ENCODE measurements at regions not wholly inside any gene's neighbourhood (a gene's known extent, or its start where the extent isn't known, plus 50 kb on each side); places are given as distances from the start of the nearest gene placed in this dataset.

- no peak for DNase-seq
- intact Hi-C loops (cut with DNase I), result no loop called here
- 89 to 92% methylated on average over 1 of the region's 1 CpG for WGBS, 2 donors
- no peak for ATAC-seq
- no peak overlapping the region for H3K27ac ChIP-seq
- H3K4me3 ChIP-seq, result no peak overlapping the region
- no peaks in the 10 kb centered on the region for H3K9me3 ChIP-seq
- no peak for TF ChIP-seq POLR2A (IDR thresholded peaks at IDR 0.05)
- TF ChIP-seq CTCF (IDR thresholded peaks at IDR 0.05), result no peak
- no peaks in the 10 kb centered on the region for H3K27me3 ChIP-seq
- no peaks in the 10 kb centered on the region for H3K4me1 ChIP-seq
- no peaks in the 10 kb centered on the region for H3K36me3 ChIP-seq (replicated peaks in 1 of 2; ENCODE audit: insufficient read depth in 1 of 2, low read depth in 2 of 2)
Observed at GRCh38 chr13:73416093-73416492, 357.3 kb downstream of the KLF5 start.

GRCh38 chr13:73413656-73414055 is 354.9 kb downstream of the KLF5 start:
- no peaks in the 10 kb centered on the region for H3K4me1 ChIP-seq
- ATAC-seq (no peak), DNase-seq (no peak)
- H3K36me3 ChIP-seq (replicated peaks in 1 of 2; ENCODE audit: insufficient read depth in 1 of 2, low read depth in 2 of 2), result no peaks in the 10 kb centered on the region
- H3K4me3 ChIP-seq, result no peak overlapping the region
- TF ChIP-seq POLR2A (IDR thresholded peaks at IDR 0.05), result no peak
- no peak for TF ChIP-seq CTCF (IDR thresholded peaks at IDR 0.05)
- intact Hi-C loops (cut with DNase I), result no loop called here
- no peaks in the 10 kb centered on the region for H3K27me3 ChIP-seq
- 65 to 66% methylated on average over 6 of the region's 6 CpGs for WGBS, 2 donors
- no peaks in the 10 kb centered on the region for H3K9me3 ChIP-seq
- H3K27ac ChIP-seq, result no peak overlapping the region

DNA sequence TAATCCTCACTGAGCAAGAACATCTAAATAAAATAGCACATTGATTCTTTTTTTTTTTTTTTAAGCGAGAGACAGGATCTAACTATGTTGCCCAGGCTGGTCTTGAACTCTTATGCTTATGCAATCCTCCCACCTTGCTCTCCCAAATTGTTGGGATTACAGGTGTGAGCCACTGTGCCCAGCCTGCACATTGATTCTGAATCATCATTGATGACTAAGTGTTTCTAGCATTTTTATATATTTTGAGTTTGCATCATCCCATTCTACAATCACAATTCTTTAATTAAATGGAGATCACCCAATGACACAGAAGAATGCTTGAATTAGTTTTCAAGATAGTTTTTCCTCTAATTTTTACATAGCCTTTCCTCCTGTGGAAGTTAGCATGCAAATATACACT is 354.1 kb downstream of the KLF5 start:
- Histone ChIP-seq H3K27me3 (no peaks in the 10 kb centered on the region), H3K36me3 (replicated peaks in 1 of 2; ENCODE audit: insufficient read depth in 1 of 2, low read depth in 2 of 2) (no peaks in the 10 kb centered on the region), H3K27ac (no peak overlapping the region), H3K4me3 (no peak overlapping the region), H3K9me3 (no peaks in the 10 kb centered on the region), H3K4me1 (no peaks in the 10 kb centered on the region)
- ATAC-seq (no peak), DNase-seq (no peak)
- intact Hi-C loops (cut with DNase I), result no loop called here
- 88 to 100% methylated on average over 1 of the region's 1 CpG for WGBS, 2 donors
- TF ChIP-seq CTCF (IDR thresholded peaks at IDR 0.05) (no peak), POLR2A (IDR thresholded peaks at IDR 0.05) (no peak)

- no peaks in the 10 kb centered on the region for H3K4me1 ChIP-seq
- no peaks in the 10 kb centered on the region for H3K36me3 ChIP-seq (replicated peaks in 1 of 2; ENCODE audit: insufficient read depth in 1 of 2, low read depth in 2 of 2)
- H3K9me3 ChIP-seq, result no peaks in the 10 kb centered on the region
- intact Hi-C loops (cut with DNase I), result no loop called here
- no peak for TF ChIP-seq POLR2A (IDR thresholded peaks at IDR 0.05)
- TF ChIP-seq CTCF (IDR thresholded peaks at IDR 0.05), result no peak
- H3K27ac ChIP-seq, result no peak overlapping the region
- ATAC-seq, result no peak
- no peaks in the 10 kb centered on the region for H3K27me3 ChIP-seq
- no peak overlapping the region for H3K4me3 ChIP-seq
- no peak for DNase-seq
- WGBS, 2 donors, result 64 to 66% methylated on average over 7 of the region's 7 CpGs
Observed at GRCh38 chr13:73411067-73411809, 352.4 kb downstream of the KLF5 start.

DNA sequence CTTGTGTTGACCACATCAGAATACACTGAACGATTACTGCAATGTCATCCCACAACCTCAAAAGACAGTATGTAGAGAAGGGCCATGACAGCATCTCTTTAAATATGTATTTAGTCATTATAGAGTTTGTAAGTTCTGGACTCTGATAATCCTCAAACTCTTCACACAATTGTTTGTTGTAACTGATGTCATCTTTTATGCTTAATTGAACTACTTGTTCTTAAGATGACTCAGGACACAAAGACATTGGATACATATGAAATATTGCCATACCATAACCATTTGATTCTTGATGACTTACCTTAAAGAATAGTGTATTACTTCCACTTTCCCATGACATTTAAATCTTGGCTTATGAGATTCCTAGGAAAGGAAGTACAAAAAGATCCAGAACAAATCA is 347.6 kb downstream of the KLF5 start:
- DNase-seq (no peak), ATAC-seq (no peak)
- no peak overlapping the region for H3K27ac ChIP-seq
- WGBS, 2 donors, result 71 to 78% methylated on average over 1 of the region's 1 CpG
- no peaks in the 10 kb centered on the region for H3K4me1 ChIP-seq
- intact Hi-C loops (cut with DNase I), result no loop called here
- H3K27me3 ChIP-seq, result no peaks in the 10 kb centered on the region
- no peak overlapping the region for H3K4me3 ChIP-seq
- H3K36me3 ChIP-seq (replicated peaks in 1 of 2; ENCODE audit: insufficient read depth in 1 of 2, low read depth in 2 of 2), result no peaks in the 10 kb centered on the region
- no peak for TF ChIP-seq CTCF (IDR thresholded peaks at IDR 0.05)
- no peak for TF ChIP-seq POLR2A (IDR thresholded peaks at IDR 0.05)
- no peaks in the 10 kb centered on the region for H3K9me3 ChIP-seq

All from body of pancreas (tissue), 4 donors.